Stimulated activated CD4-positive, alpha-beta T cell treated with anti-CD3 and anti-CD28 coated beads, Interleukin-1b, Interleukin-23, amount 100 ng/mL, for 48 hours (primary cell): ENCODE measurements at regions not wholly inside any gene's neighbourhood (a gene's known extent, or its start where the extent isn't known, plus 50 kb on each side); places are given as distances from the start of the nearest gene placed in this dataset.

Experiments
- DNase-seq: peaks from one replicate; pipeline ENCODE4 v3.0.0-alpha.2; 2020

GRCh38 chr10:4475827-4476490 lies 350.0 kb upstream of the AKR1E2 start:
- DNase-seq: no peak

- DNase-seq: no peak
Observed at GRCh38 chr10:4474829-4475228, 351.2 kb upstream of the AKR1E2 start.

- no peak for DNase-seq
Observed at GRCh38 chr10:4473977-4474376, 352.0 kb upstream of the AKR1E2 start.

GRCh38 chr10:4472190-4472904 lies 353.7 kb upstream of the AKR1E2 start:
- DNase-seq: no peak

GRCh38 chr10:4470231-4470835 lies 355.7 kb upstream of the AKR1E2 start:
- no peak for DNase-seq

- DNase-seq: no peak
Observed at GRCh38 chr10:4467481-4467880, 358.5 kb upstream of the AKR1E2 start.

- no peak for DNase-seq
Observed at GRCh38 chr10:4460267-4460666, 365.7 kb upstream of the AKR1E2 start.

- no peak for DNase-seq
Observed at GRCh38 chr10:4459531-4459930, 366.5 kb upstream of the AKR1E2 start.

GRCh38 chr10:4457597-4457996 lies 368.4 kb upstream of the AKR1E2 start:
- DNase-seq: no peak

- no peak for DNase-seq
Observed at GRCh38 chr10:4456776-4457175, 369.2 kb upstream of the AKR1E2 start.

- no peak for DNase-seq
Observed at GRCh38 chr10:4456279-4456678, 369.7 kb upstream of the AKR1E2 start.

- DNase-seq: no peak
Observed at GRCh38 chr10:4453950-4454349, 372.1 kb upstream of the AKR1E2 start.

- no peak for DNase-seq
Observed at GRCh38 chr10:4453276-4453675, 372.7 kb upstream of the AKR1E2 start.

GRCh38 chr10:4450981-4451908 lies 374.8 kb upstream of the AKR1E2 start:
- no peak for DNase-seq

GRCh38 chr10:4450169-4450568 lies 375.8 kb upstream of the AKR1E2 start:
- DNase-seq: no peak

- DNase-seq: no peak
Observed at GRCh38 chr10:4448030-4448429, 378.0 kb upstream of the AKR1E2 start.

- DNase-seq: no peak
Observed at GRCh38 chr10:4443419-4443818, 382.6 kb upstream of the AKR1E2 start.

GRCh38 chr10:4442296-4442695 lies 383.7 kb upstream of the AKR1E2 start:
- no peak for DNase-seq

- DNase-seq: no peak
Observed at GRCh38 chr10:4440260-4440659, 385.7 kb upstream of the AKR1E2 start.

- DNase-seq: no peak
Observed at GRCh38 chr10:4437791-4438190, 388.2 kb upstream of the AKR1E2 start.

GRCh38 chr10:4437061-4437460 lies 388.9 kb upstream of the AKR1E2 start:
- DNase-seq: no peak

- DNase-seq: no peak
Observed at GRCh38 chr10:4436103-4436502, 389.9 kb upstream of the AKR1E2 start.

GRCh38 chr10:4434516-4435071 lies 391.4 kb upstream of the AKR1E2 start:
- no peak for DNase-seq
